ENCODE measurements at regions not wholly inside any gene's neighbourhood (a gene's known extent, or its start where the extent isn't known, plus 50 kb on each side); places are given as distances from the start of the nearest gene placed in this dataset.
"Not testable (repeated sequence)": the region's sequence is repeated elsewhere in the genome, so short reads cannot be mapped to it uniquely, and the experiment has no call there.

GRCh38 chr3:25844891-25845290 lies 55.0 kb downstream of the OXSM start:
- intact Hi-C loops (cut with DNase I) = no loop called here
- no peaks in the 10 kb centered on the region for H3K4me1 ChIP-seq

GRCh38 chr3:25846282-25846681 lies 56.4 kb downstream of the OXSM start:
- H3K9ac ChIP-seq (ENCODE audit: low read depth in 2 of 2, low read length in 2 of 2) = no peak overlapping the region
- no peak for TF ChIP-seq CTCF (IDR thresholded peaks at IDR 0.05)
- intact Hi-C loops (cut with DNase I) = no loop called here
- H3K4me1 ChIP-seq = no peaks in the 10 kb centered on the region
- no peak overlapping the region for H3K27ac ChIP-seq
- H3K4me3 ChIP-seq = no peak overlapping the region
- H3K27me3 ChIP-seq = no peaks in the 10 kb centered on the region
- no peak for DNase-seq
- no peaks in the 10 kb centered on the region for H3K36me3 ChIP-seq
- H3K9me3 ChIP-seq = no peaks in the 10 kb centered on the region

More at GRCh38 chr3:25844891-25845290, 55.0 kb downstream of the OXSM start:
- TF ChIP-seq CTCF (IDR thresholded peaks at IDR 0.05) = no peak
- Histone ChIP-seq H3K9me3 (no peaks in the 10 kb centered on the region), H3K27me3 (no peaks in the 10 kb centered on the region), H3K9ac (ENCODE audit: low read depth in 2 of 2, low read length in 2 of 2) (no peak overlapping the region), H3K36me3 (no peaks in the 10 kb centered on the region), H3K27ac (no peak overlapping the region), H3K4me3 (no peak overlapping the region)
- DNase-seq = no peak

- no peak overlapping the region for H3K4me3 ChIP-seq
- TF ChIP-seq CTCF (IDR thresholded peaks at IDR 0.05) = no peak
- intact Hi-C loops (cut with DNase I) = no loop called here
- no peak overlapping the region for H3K27ac ChIP-seq
- DNase-seq = no peak
- no peak overlapping the region for H3K9ac ChIP-seq (ENCODE audit: low read depth in 2 of 2, low read length in 2 of 2)
- H3K36me3 ChIP-seq = no peaks in the 10 kb centered on the region
- H3K4me1 ChIP-seq = no peaks in the 10 kb centered on the region
- no peaks in the 10 kb centered on the region for H3K9me3 ChIP-seq
- H3K27me3 ChIP-seq = no peaks in the 10 kb centered on the region
Observed at GRCh38 chr3:25849091-25849490, 59.2 kb downstream of the OXSM start.

GRCh38 chr3:25849641-25850385 lies 59.9 kb downstream of the OXSM start:
- intact Hi-C loops (cut with DNase I) = no loop called here
- H3K27ac ChIP-seq = no peak overlapping the region
- TF ChIP-seq CTCF (IDR thresholded peaks at IDR 0.05) = no peak
- H3K9ac ChIP-seq (ENCODE audit: low read depth in 2 of 2, low read length in 2 of 2) = no peak overlapping the region
- no peak overlapping the region for H3K4me3 ChIP-seq
- H3K4me1 ChIP-seq = no peaks in the 10 kb centered on the region
- no peaks in the 10 kb centered on the region for H3K9me3 ChIP-seq
- H3K36me3 ChIP-seq = no peaks in the 10 kb centered on the region
- H3K27me3 ChIP-seq = no peaks in the 10 kb centered on the region
- no peak for DNase-seq

- H3K4me3 ChIP-seq; DNase-seq; H3K9me3 ChIP-seq; H3K4me1 ChIP-seq; H3K27ac ChIP-seq; intact Hi-C loops (cut with DNase I); H3K27me3 ChIP-seq; H3K9ac ChIP-seq (ENCODE audit: low read depth in 2 of 2, low read length in 2 of 2); H3K36me3 ChIP-seq: not testable (repeated sequence)
Observed at GRCh38 chr3:25851693-25852259, 61.9 kb downstream of the OXSM start.

- intact Hi-C loops (cut with DNase I) = no loop called here
- Histone ChIP-seq H3K9ac (ENCODE audit: low read depth in 2 of 2, low read length in 2 of 2) (no peak overlapping the region), H3K36me3 (no peaks in the 10 kb centered on the region), H3K4me1 (no peaks in the 10 kb centered on the region), H3K27ac (no peak overlapping the region), H3K4me3 (no peak overlapping the region), H3K27me3 (no peaks in the 10 kb centered on the region), H3K9me3 (no peaks in the 10 kb centered on the region)
- TF ChIP-seq CTCF (IDR thresholded peaks at IDR 0.05) = no peak
- no peak for DNase-seq
Observed at GRCh38 chr3:25854214-25854613, 64.3 kb downstream of the OXSM start.
